ENCODE measurements at regions not wholly inside any gene's neighbourhood (a gene's known extent, or its start where the extent isn't known, plus 50 kb on each side); places are given as distances from the start of the nearest gene placed in this dataset.

- H2BK20ac ChIP-seq (ENCODE audit: low read depth, low read length) = no peak overlapping the region
- H3K4me3 ChIP-seq (ENCODE audit: insufficient read depth, low read depth, low read length) = no peak overlapping the region
- H2AFZ ChIP-seq (replicated peaks; ENCODE audit: low read length, poor library complexity) = no peak overlapping the region
- H3K9ac ChIP-seq (ENCODE audit: low read depth, low read length) = no peak overlapping the region
- CTCF ChIA-PET = no interaction called here
- no peak overlapping the region for H4K5ac ChIP-seq (ENCODE audit: low read depth, low read length)
- DNase-seq (no peak), ATAC-seq (ENCODE audit: low read depth) (no peak)
- no peak overlapping the region for H2BK5ac ChIP-seq (ENCODE audit: low read depth, low read length, poor library complexity, severe bottlenecking)
- no peak overlapping the region for H4K91ac ChIP-seq (ENCODE audit: insufficient read depth, low read depth, low read length)
- intact Hi-C loops (cut with micrococcal nuclease) = loop anchor here (5.0 kb wide), 1 partner anchor 37 kb away; no protein-coding TSS in a partner anchor
- POLR2A ChIA-PET (ENCODE audit: unreplicated experiment) = no interaction called here
- H2BK120ac ChIP-seq (ENCODE audit: low read depth, low read length) = no peak overlapping the region
- no peak overlapping the region for H4K8ac ChIP-seq (ENCODE audit: low read depth in 2 of 2, low read length in 2 of 2)
- H3K56ac ChIP-seq (ENCODE audit: extremely low read depth, insufficient read depth, low read length) = no peak overlapping the region
- H4K20me1 ChIP-seq (ENCODE audit: insufficient read depth, low read length) = no peaks in the 10 kb centered on the region
- H3K36me3 ChIP-seq (ENCODE audit: control insufficient read depth, insufficient read depth, low read length) = no peaks in the 10 kb centered on the region
- TF ChIP-seq POLR2A (IDR thresholded peaks at IDR 0.05; ENCODE audit: low read depth, low read length) (no peak), MAFK (IDR thresholded peaks at IDR 0.05; ENCODE audit: low read depth, low read length) (no peak)
- no peak overlapping the region for H3K4me2 ChIP-seq (ENCODE audit: low read depth, low read length)
- H3K4me1 ChIP-seq (ENCODE audit: control insufficient read depth, insufficient read depth, low read length) = peaks cover 5% of the 10 kb centered on the region
- no peak overlapping the region for H3K14ac ChIP-seq (replicated peaks; ENCODE audit: low read depth, low read length)
- 0 out of 2 replicates have a peak, but pooled peaks cover 3% of the 10 kb centered on the region for H3K9me1 ChIP-seq (ENCODE audit: insufficient read depth, low read length)
- no peak overlapping the region for H2BK15ac ChIP-seq (ENCODE audit: low read depth, low read length)
- BruUV-seq (replicated peaks) = no TSS peak
- H3K4ac ChIP-seq (ENCODE audit: low read depth, low read length) = no peak overlapping the region
- no CpG with 5 or more reads among the region's 6 CpGs for WGBS, 2 experiments (ENCODE audit: extremely low coverage in 2 of 2, insufficient read length in 1 of 2)
- no peaks in the 10 kb centered on the region; the same call in 1 of the 2 replicates for H3K27me3 ChIP-seq (ENCODE audit: control insufficient read depth, insufficient read depth, low read length)
- in situ Hi-C loops (cut with MboI; ENCODE audit: low sequenced_read_pairs) = no loop called here
- no peaks in the 10 kb centered on the region for H3K79me1 ChIP-seq (ENCODE audit: low read depth in 1 of 2, low read length in 2 of 2)
- no peak overlapping the region for H2AK9ac ChIP-seq (replicated peaks; ENCODE audit: low read depth, low read length, poor library complexity)
- dilution Hi-C loops (cut with HindIII; ENCODE audit: low sequenced_read_pairs, unreplicated experiment) = no loop called here
- H2AK5ac ChIP-seq (ENCODE audit: low read depth, low read length) = no peak overlapping the region
- H3K23ac ChIP-seq (ENCODE audit: low read depth, low read length) = no peak overlapping the region
- H3K9me3 ChIP-seq (ENCODE audit: control insufficient read depth, insufficient read depth, low read length) = no peaks in the 10 kb centered on the region
- H3K27ac ChIP-seq (ENCODE audit: insufficient read depth, low read length) = no peak overlapping the region
- no peak overlapping the region for H3K18ac ChIP-seq (ENCODE audit: low read depth, low read length)
Measured at GRCh38 chr1:212225416-212225815, 59.8 kb upstream of the PPP2R5A start.
